SK-N-SH treated with all-trans-retinoic acid at 6 μM for 48 hours (cell line): ENCODE measurements at regions not wholly inside any gene's neighbourhood (a gene's known extent, or its start where the extent isn't known, plus 50 kb on each side); places are given as distances from the start of the nearest gene placed in this dataset.

Source experiments
- ATAC-seq: fragments of 200-7000 bp; cut with Tn5 transposase; 3 replicates; pipeline ENCODE4 v1.9.1; 2020; ENCODE audit warnings: mild to moderate bottlenecking, moderate library complexity
- ARNTL ChIP-seq: fragments of 450-650 bp; formaldehyde crosslinking; IDR thresholded peaks from 2 replicates; pipeline ENCODE4 v1.5.0; 2020; ENCODE audit warnings: low read depth, mild to moderate bottlenecking, moderate library complexity, borderline replicate concordance
- CREB5 ChIP-seq: fragments of 250-450 bp; sonication (Bioruptor Pico); IDR thresholded peaks from 2 replicates; pipeline ENCODE4 v1.5.1; 2020; ENCODE audit warnings: low read depth, mild to moderate bottlenecking, moderate library complexity
- ESRRG ChIP-seq: fragments of 250-450 bp; sonication (Bioruptor Pico); IDR thresholded peaks from 2 replicates; pipeline ENCODE4 v1.6.1; 2021; ENCODE audit warnings: mild to moderate bottlenecking
- GLIS3 ChIP-seq: fragments of 250-450 bp; sonication (Bioruptor Pico); IDR thresholded peaks from 2 replicates; pipeline ENCODE4 v1.5.0; 2020; ENCODE audit warnings: mild to moderate bottlenecking, moderate library complexity
- ISL1 ChIP-seq: fragments of 250-450 bp; sonication (Bioruptor Pico); IDR thresholded peaks from 2 replicates; pipeline ENCODE4 v2.1.2; 2022; ENCODE audit warnings: mild to moderate bottlenecking, moderate library complexity
- OSR1 ChIP-seq: fragments of 250-450 bp; sonication (Bioruptor Pico); IDR thresholded peaks from 2 replicates; pipeline ENCODE4 v1.8.0; 2022; ENCODE audit warnings: moderate library complexity, mild to moderate bottlenecking, inconsistent platforms
- PATZ1 ChIP-seq: fragments of 250-450 bp; sonication (Bioruptor Pico); IDR thresholded peaks from 2 replicates; pipeline ENCODE4 v1.8.0; 2020; ENCODE audit warnings: mild to moderate bottlenecking, moderate library complexity, borderline replicate concordance
- POU6F1 ChIP-seq: fragments of 250-450 bp; sonication (Bioruptor Pico); IDR thresholded peaks from 2 replicates; pipeline ENCODE4 v1.8.0; 2021; ENCODE audit warnings: low read depth, mild to moderate bottlenecking, moderate library complexity, borderline replicate concordance
- PPARA ChIP-seq: fragments of 250-450 bp; sonication (Bioruptor Pico); IDR thresholded peaks from 2 replicates; pipeline ENCODE4 v1.5.0; 2020; ENCODE audit warnings: mild to moderate bottlenecking, borderline replicate concordance
- RARB ChIP-seq: fragments of 250-450 bp; sonication (Bioruptor Pico); IDR thresholded peaks from 2 replicates; pipeline ENCODE4 v1.8.0; 2021; ENCODE audit warnings: mild to moderate bottlenecking, moderate library complexity
- SNAI2 ChIP-seq: fragments of 250-450 bp; sonication (Bioruptor Pico); IDR thresholded peaks from 2 replicates; pipeline ENCODE4 v1.5.0; 2020; ENCODE audit warnings: mild to moderate bottlenecking, moderate library complexity
- TCF4 ChIP-seq: fragments of 250-450 bp; sonication (Bioruptor Pico); IDR thresholded peaks from 2 replicates; pipeline ENCODE4 v1.8.0; 2021; ENCODE audit warnings: mild to moderate bottlenecking, moderate library complexity, borderline replicate concordance
- ZC3H10 ChIP-seq: fragments of 250-450 bp; sonication (Bioruptor Pico); IDR thresholded peaks from 2 replicates; pipeline ENCODE4 v1.5.1; 2021; ENCODE audit warnings: mild to moderate bottlenecking, moderate library complexity
- ZFP3 ChIP-seq: fragments of 250-450 bp; sonication (Bioruptor Pico); IDR thresholded peaks from 2 replicates; pipeline ENCODE4 v1.5.0; 2020; ENCODE audit warnings: mild to moderate bottlenecking, moderate library complexity
- ZFP30 ChIP-seq: fragments of 450-650 bp; formaldehyde crosslinking; IDR thresholded peaks from 2 replicates; pipeline ENCODE4 v1.5.0; 2022; ENCODE audit warnings: mild to moderate bottlenecking, moderate library complexity
- ZNF565 ChIP-seq: fragments of 450-650 bp; formaldehyde crosslinking; conservative IDR thresholded peaks from 2 replicates; pipeline ENCODE4 v1.5.0; 2020; ENCODE audit warnings: low read depth, mild to moderate bottlenecking, moderate library complexity
- ZNF70 ChIP-seq: fragments of 450-650 bp; formaldehyde crosslinking; IDR thresholded peaks from 2 replicates; pipeline ENCODE4 v1.5.0; 2020; ENCODE audit warnings: mild to moderate bottlenecking, moderate library complexity
- ZNF8 ChIP-seq: fragments of 450-650 bp; formaldehyde crosslinking; IDR thresholded peaks from 2 replicates; pipeline ENCODE4 v1.5.0; 2020; ENCODE audit warnings: mild to moderate bottlenecking, moderate library complexity
- TF ChIP-seq, protein P1 (sequence below): fragments of 250-450 bp; sonication (Bioruptor Pico); IDR thresholded peaks from 2 replicates; pipeline ENCODE4 v1.5.1; 2021; ENCODE audit warnings: mild to moderate bottlenecking, moderate library complexity
- TF ChIP-seq, protein P2 (sequence below): fragments of 250-450 bp; sonication (Bioruptor Pico); IDR thresholded peaks from 2 replicates; pipeline ENCODE4 v1.5.0; 2020; ENCODE audit warnings: mild to moderate bottlenecking, moderate library complexity

GRCh38 chr15:77732514-77733335 is 100.0 kb upstream of the LINGO1 start:
- TF ChIP-seq ZNF565 (CRISPR knock-in tag) (no peak), PATZ1 (CRISPR knock-in tag) (no peak), ISL1 (CRISPR knock-in tag) (no peak), ZNF8 (CRISPR knock-in tag) (no peak), GLIS3 (CRISPR knock-in tag) (no peak), POU6F1 (CRISPR knock-in tag) (no peak), ZFP30 (CRISPR knock-in tag) (no peak), PPARA (no peak), ZC3H10 (CRISPR knock-in tag) (no peak), CREB5 (CRISPR knock-in tag) (no peak), OSR1 (CRISPR knock-in tag) (no peak), TCF4 (CRISPR knock-in tag) (no peak), RARB (CRISPR knock-in tag) (no peak), ZNF70 (no peak), ARNTL (CRISPR knock-in tag) (no peak)
- TF ChIP-seq, protein P1, sequence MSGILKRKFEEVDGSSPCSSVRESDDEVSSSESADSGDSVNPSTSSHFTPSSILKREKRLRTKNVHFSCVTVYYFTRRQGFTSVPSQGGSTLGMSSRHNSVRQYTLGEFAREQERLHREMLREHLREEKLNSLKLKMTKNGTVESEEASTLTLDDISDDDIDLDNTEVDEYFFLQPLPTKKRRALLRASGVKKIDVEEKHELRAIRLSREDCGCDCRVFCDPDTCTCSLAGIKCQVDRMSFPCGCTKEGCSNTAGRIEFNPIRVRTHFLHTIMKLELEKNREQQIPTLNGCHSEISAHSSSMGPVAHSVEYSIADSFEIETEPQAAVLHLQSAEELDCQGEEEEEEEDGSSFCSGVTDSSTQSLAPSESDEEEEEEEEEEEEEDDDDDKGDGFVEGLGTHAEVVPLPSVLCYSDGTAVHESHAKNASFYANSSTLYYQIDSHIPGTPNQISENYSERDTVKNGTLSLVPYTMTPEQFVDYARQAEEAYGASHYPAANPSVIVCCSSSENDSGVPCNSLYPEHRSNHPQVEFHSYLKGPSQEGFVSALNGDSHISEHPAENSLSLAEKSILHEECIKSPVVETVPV (CRISPR knock-in tag), result no peak
- TF ChIP-seq, protein P2, sequence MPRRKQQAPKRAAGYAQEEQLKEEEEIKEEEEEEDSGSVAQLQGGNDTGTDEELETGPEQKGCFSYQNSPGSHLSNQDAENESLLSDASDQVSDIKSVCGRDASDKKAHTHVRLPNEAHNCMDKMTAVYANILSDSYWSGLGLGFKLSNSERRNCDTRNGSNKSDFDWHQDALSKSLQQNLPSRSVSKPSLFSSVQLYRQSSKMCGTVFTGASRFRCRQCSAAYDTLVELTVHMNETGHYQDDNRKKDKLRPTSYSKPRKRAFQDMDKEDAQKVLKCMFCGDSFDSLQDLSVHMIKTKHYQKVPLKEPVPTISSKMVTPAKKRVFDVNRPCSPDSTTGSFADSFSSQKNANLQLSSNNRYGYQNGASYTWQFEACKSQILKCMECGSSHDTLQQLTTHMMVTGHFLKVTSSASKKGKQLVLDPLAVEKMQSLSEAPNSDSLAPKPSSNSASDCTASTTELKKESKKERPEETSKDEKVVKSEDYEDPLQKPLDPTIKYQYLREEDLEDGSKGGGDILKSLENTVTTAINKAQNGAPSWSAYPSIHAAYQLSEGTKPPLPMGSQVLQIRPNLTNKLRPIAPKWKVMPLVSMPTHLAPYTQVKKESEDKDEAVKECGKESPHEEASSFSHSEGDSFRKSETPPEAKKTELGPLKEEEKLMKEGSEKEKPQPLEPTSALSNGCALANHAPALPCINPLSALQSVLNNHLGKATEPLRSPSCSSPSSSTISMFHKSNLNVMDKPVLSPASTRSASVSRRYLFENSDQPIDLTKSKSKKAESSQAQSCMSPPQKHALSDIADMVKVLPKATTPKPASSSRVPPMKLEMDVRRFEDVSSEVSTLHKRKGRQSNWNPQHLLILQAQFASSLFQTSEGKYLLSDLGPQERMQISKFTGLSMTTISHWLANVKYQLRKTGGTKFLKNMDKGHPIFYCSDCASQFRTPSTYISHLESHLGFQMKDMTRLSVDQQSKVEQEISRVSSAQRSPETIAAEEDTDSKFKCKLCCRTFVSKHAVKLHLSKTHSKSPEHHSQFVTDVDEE (CRISPR knock-in tag), result no peak
- TF ChIP-seq, all 23 proteins: peak for 0
- no peak for ATAC-seq

- TF ChIP-seq, protein P2 (CRISPR knock-in tag), result no peak
- TF ChIP-seq ZNF70 (no peak), SNAI2 (no peak), ESRRG (CRISPR knock-in tag) (no peak), CREB5 (CRISPR knock-in tag) (no peak), ZNF565 (CRISPR knock-in tag) (no peak), ZFP3 (CRISPR knock-in tag) (no peak), ZNF8 (CRISPR knock-in tag) (no peak), TCF4 (CRISPR knock-in tag) (no peak), RARB (CRISPR knock-in tag) (no peak), GLIS3 (CRISPR knock-in tag) (no peak), ZC3H10 (CRISPR knock-in tag) (no peak)
- no peak for ATAC-seq
Measured at GRCh38 chr15:77731945-77732344, 99.2 kb upstream of the LINGO1 start.
